ENCODE measurements at regions not wholly inside any gene's neighbourhood (a gene's known extent, or its start where the extent isn't known, plus 50 kb on each side); places are given as distances from the start of the nearest gene placed in this dataset.

- no peak for DNase-seq
- Histone ChIP-seq H3K4me3 (no peak overlapping the region), H3K27ac (no peak overlapping the region), H3K36me3 (no peaks in the 10 kb centered on the region; the same call in 1 of the 2 replicates), H3K9me3 (replicated peaks) (no peaks in the 10 kb centered on the region), H3K4me1 (no peaks in the 10 kb centered on the region; the same call in 1 of the 2 replicates), H3K27me3 (no peaks in the 10 kb centered on the region; the same call in 1 of the 2 replicates)
Observed at GRCh38 chr9:118003240-118003639, 299.0 kb downstream of the TLR4 start.

GRCh38 chr9:118008246-118008645, 304.0 kb downstream of the TLR4 start:
- no peak overlapping the region for H3K4me3 ChIP-seq
- no peak overlapping the region for H3K27ac ChIP-seq
- no peaks in the 10 kb centered on the region; the same call in 1 of the 2 replicates for H3K27me3 ChIP-seq
- H3K4me1 ChIP-seq = no peaks in the 10 kb centered on the region
- H3K9me3 ChIP-seq (replicated peaks) = no peaks in the 10 kb centered on the region
- no peak for DNase-seq
- H3K36me3 ChIP-seq = no peaks in the 10 kb centered on the region

- Histone ChIP-seq H3K4me1 (no peaks in the 10 kb centered on the region), H3K36me3 (no peaks in the 10 kb centered on the region), H3K27me3 (no peaks in the 10 kb centered on the region; the same call in 1 of the 2 replicates), H3K27ac (no peak overlapping the region), H3K4me3 (no peak overlapping the region), H3K9me3 (replicated peaks) (no peaks in the 10 kb centered on the region)
- no peak for DNase-seq
Observed at GRCh38 chr9:118009614-118010013, 305.4 kb downstream of the TLR4 start.

GRCh38 chr9:118017607-118018122, 313.5 kb downstream of the TLR4 start:
- Histone ChIP-seq H3K9me3 (replicated peaks) (no peaks in the 10 kb centered on the region), H3K27ac (no peak overlapping the region), H3K4me1 (no peaks in the 10 kb centered on the region), H3K27me3 (no peaks in the 10 kb centered on the region), H3K4me3 (no peak overlapping the region), H3K36me3 (no peaks in the 10 kb centered on the region)
- DNase-seq = no peak

GRCh38 chr9:118023644-118024043, 319.4 kb downstream of the TLR4 start:
- Histone ChIP-seq H3K4me1 (no peaks in the 10 kb centered on the region), H3K9me3 (replicated peaks) (no peaks in the 10 kb centered on the region), H3K27ac (no peak overlapping the region), H3K27me3 (no peaks in the 10 kb centered on the region), H3K4me3 (no peak overlapping the region), H3K36me3 (no peaks in the 10 kb centered on the region)
- peak in 1 of 2 experiments; percentile 26 for DNase-seq

- DNase-seq = no peak
- Histone ChIP-seq H3K36me3 (no peaks in the 10 kb centered on the region), H3K4me3 (no peak overlapping the region), H3K9me3 (replicated peaks) (no peaks in the 10 kb centered on the region), H3K27ac (no peak overlapping the region), H3K4me1 (peaks cover 12% of the 10 kb centered on the region), H3K27me3 (no peaks in the 10 kb centered on the region)
Observed at GRCh38 chr9:118028225-118028624, 324.0 kb downstream of the TLR4 start.

- H3K27ac ChIP-seq = no peak overlapping the region
- no peaks in the 10 kb centered on the region for H3K9me3 ChIP-seq (replicated peaks)
- no peak for DNase-seq
- no peaks in the 10 kb centered on the region for H3K36me3 ChIP-seq
- no peak overlapping the region for H3K4me3 ChIP-seq
- no peaks in the 10 kb centered on the region for H3K27me3 ChIP-seq
- H3K4me1 ChIP-seq = peaks cover 12% of the 10 kb centered on the region
Observed at GRCh38 chr9:118029425-118029824, 325.2 kb downstream of the TLR4 start.

- Histone ChIP-seq H3K4me3 (no peak overlapping the region), H3K27ac (no peak overlapping the region), H3K36me3 (no peaks in the 10 kb centered on the region), H3K4me1 (peaks cover 18% of the 10 kb centered on the region), H3K9me3 (replicated peaks) (no peaks in the 10 kb centered on the region), H3K27me3 (no peaks in the 10 kb centered on the region)
- DNase-seq = peak in 1 of 2 experiments; percentile 51
Observed at GRCh38 chr9:118034701-118035100, 330.5 kb downstream of the TLR4 start.

GRCh38 chr9:118038713-118039112, 334.5 kb downstream of the TLR4 start:
- Histone ChIP-seq H3K4me3 (no peak overlapping the region), H3K9me3 (replicated peaks) (no peaks in the 10 kb centered on the region; the same call in 1 of the 2 replicates), H3K4me1 (peaks cover 6% of the 10 kb centered on the region), H3K27me3 (no peaks in the 10 kb centered on the region), H3K27ac (no peak overlapping the region), H3K36me3 (no peaks in the 10 kb centered on the region)
- no peak for DNase-seq

GRCh38 chr9:118058227-118058626, 354.0 kb downstream of the TLR4 start:
- H3K36me3 ChIP-seq = no peaks in the 10 kb centered on the region
- no peaks in the 10 kb centered on the region for H3K9me3 ChIP-seq (replicated peaks)
- no peak for DNase-seq
- H3K27me3 ChIP-seq = no peaks in the 10 kb centered on the region
- H3K4me1 ChIP-seq = no peaks in the 10 kb centered on the region
- H3K4me3 ChIP-seq = no peak overlapping the region
- H3K27ac ChIP-seq = no peak overlapping the region

GRCh38 chr9:118059484-118060278, 355.5 kb downstream of the TLR4 start:
- no peaks in the 10 kb centered on the region for H3K36me3 ChIP-seq
- H3K9me3 ChIP-seq (replicated peaks) = no peaks in the 10 kb centered on the region
- H3K27ac ChIP-seq = no peak overlapping the region
- peak; percentile 57 to 78 for DNase-seq
- no peaks in the 10 kb centered on the region for H3K27me3 ChIP-seq
- H3K4me1 ChIP-seq = no peaks in the 10 kb centered on the region
- no peak overlapping the region for H3K4me3 ChIP-seq

GRCh38 chr9:118083161-118083560, 379.0 kb downstream of the TLR4 start:
- no peak overlapping the region for H3K27ac ChIP-seq
- 0 out of 2 replicates have a peak, but pooled peaks cover 6% of the 10 kb centered on the region for H3K27me3 ChIP-seq
- no peaks in the 10 kb centered on the region for H3K36me3 ChIP-seq
- no peaks in the 10 kb centered on the region for H3K4me1 ChIP-seq
- H3K9me3 ChIP-seq (replicated peaks) = no peaks in the 10 kb centered on the region
- H3K4me3 ChIP-seq = no peak overlapping the region
- no peak for DNase-seq

- no peak overlapping the region for H3K4me3 ChIP-seq
- no peaks in the 10 kb centered on the region for H3K36me3 ChIP-seq
- DNase-seq = no peak
- H3K4me1 ChIP-seq = no peaks in the 10 kb centered on the region
- H3K27ac ChIP-seq = no peak overlapping the region
- no peaks in the 10 kb centered on the region for H3K9me3 ChIP-seq (replicated peaks)
- H3K27me3 ChIP-seq = peaks cover 6% of the 10 kb centered on the region; the same call in 1 of the 2 replicates
Observed at GRCh38 chr9:118088090-118088489, 383.9 kb downstream of the TLR4 start.

GRCh38 chr9:118091226-118091625, 387.0 kb downstream of the TLR4 start:
- DNase-seq = peak in 1 of 2 experiments; percentile 9
- no peaks in the 10 kb centered on the region for H3K9me3 ChIP-seq (replicated peaks)
- no peak overlapping the region for H3K27ac ChIP-seq
- no peak overlapping the region for H3K4me3 ChIP-seq
- no peaks in the 10 kb centered on the region for H3K36me3 ChIP-seq
- no peaks in the 10 kb centered on the region; the same call in 1 of the 2 replicates for H3K27me3 ChIP-seq
- H3K4me1 ChIP-seq = no peaks in the 10 kb centered on the region

GRCh38 chr9:118091711-118092500, 387.7 kb downstream of the TLR4 start:
- no peaks in the 10 kb centered on the region; the same call in 1 of the 2 replicates for H3K4me1 ChIP-seq
- no peak overlapping the region for H3K27ac ChIP-seq
- H3K36me3 ChIP-seq = no peaks in the 10 kb centered on the region
- no peak overlapping the region for H3K4me3 ChIP-seq
- DNase-seq = peak in 1 of 2 experiments; percentile 9
- no peaks in the 10 kb centered on the region; the same call in 1 of the 2 replicates for H3K27me3 ChIP-seq
- no peaks in the 10 kb centered on the region for H3K9me3 ChIP-seq (replicated peaks)
